Endodermal cell (in vitro differentiated cells): ENCODE measurements at regions not wholly inside any gene's neighbourhood (a gene's known extent, or its start where the extent isn't known, plus 50 kb on each side); places are given as distances from the start of the nearest gene placed in this dataset.

Experiments
- DNase-seq: peaks from one replicate; pipeline ENCODE4 v3.0.0-alpha.2; 2017
- H3K27ac ChIP-seq: 2 replicates; pipeline ENCODE4 v1.5.1; 2013; ENCODE audit warnings: mild to moderate bottlenecking, low read depth, low read length, moderate library complexity
- H3K27me3 ChIP-seq: 2 replicates; pipeline ENCODE4 v1.6.1; 2013; ENCODE audit warnings: mild to moderate bottlenecking, low read length, moderate library complexity; ENCODE audit not compliant: insufficient read depth, control insufficient read depth, poor library complexity, severe bottlenecking
- H3K36me3 ChIP-seq: 2 replicates; pipeline ENCODE4 v1.7.0; 2013; ENCODE audit warnings: mild to moderate bottlenecking, low read length, moderate library complexity; ENCODE audit not compliant: control insufficient read depth, insufficient read depth
- H3K4me1 ChIP-seq: one replicate; pipeline ENCODE4 v1.7.0; 2013; ENCODE audit warnings: low read length; ENCODE audit not compliant: control insufficient read depth, insufficient read depth
- H3K4me3 ChIP-seq: 2 replicates; pipeline ENCODE4 v1.5.1; 2013; ENCODE audit warnings: mild to moderate bottlenecking, low read length, moderate library complexity
- H3K9ac ChIP-seq: 2 replicates; pipeline ENCODE4 v1.6.1; 2013; ENCODE audit warnings: mild to moderate bottlenecking, low read length, moderate library complexity; ENCODE audit not compliant: poor library complexity, severe bottlenecking; ENCODE audit errors: extremely low read depth
- H3K9me3 ChIP-seq: 2 replicates; pipeline ENCODE4 v1.6.1; 2013; ENCODE audit warnings: mild to moderate bottlenecking, low read length, moderate library complexity; ENCODE audit not compliant: control insufficient read depth
- H3K27ac Mint-ChIP-seq: 2 replicates; pipeline ENCODE4 v1.8.0; 2020; ENCODE audit warnings: mixed read lengths
- H3K27me3 Mint-ChIP-seq: 2 replicates; pipeline ENCODE4 v1.8.0; 2021; ENCODE audit warnings: mild to moderate bottlenecking, mixed read lengths; ENCODE audit not compliant: insufficient read depth
- H3K36me3 Mint-ChIP-seq: 2 replicates; pipeline ENCODE4 v1.8.0; 2020; ENCODE audit warnings: low read depth, mixed read lengths
- H3K4me1 Mint-ChIP-seq: 2 replicates; pipeline ENCODE4 v1.8.0; 2020; ENCODE audit warnings: mixed read lengths
- H3K4me3 Mint-ChIP-seq: 2 replicates; pipeline ENCODE4 v1.8.0; 2020; ENCODE audit warnings: mild to moderate bottlenecking, moderate library complexity, mixed read lengths
- H3K9me3 Mint-ChIP-seq: 2 replicates; pipeline ENCODE4 v1.8.0; 2020; ENCODE audit warnings: mild to moderate bottlenecking, mixed read lengths
- WGBS, 2 experiments: methylation state at CpG; one replicate each; pipeline versions ENCODE4 v1.1.5 to v1.1.7; 2013; ENCODE audit warnings: missing lambda C conversion rate in 2 of 2, mixed read lengths in 1 of 2; ENCODE audit not compliant: insufficient coverage in 1 of 2, insufficient read length in 1 of 2; 5-methylcytosine and 5-hydroxymethylcytosine counted together
- TF ChIP-seq, protein P1 (sequence below): fragments of 200-600 bp; sonication (generic); conservative IDR thresholded peaks from 2 replicates; pipeline ENCODE4 v1.5.0; 2021; ENCODE audit warnings: antibody characterized with exemption, mild to moderate bottlenecking

DNA sequence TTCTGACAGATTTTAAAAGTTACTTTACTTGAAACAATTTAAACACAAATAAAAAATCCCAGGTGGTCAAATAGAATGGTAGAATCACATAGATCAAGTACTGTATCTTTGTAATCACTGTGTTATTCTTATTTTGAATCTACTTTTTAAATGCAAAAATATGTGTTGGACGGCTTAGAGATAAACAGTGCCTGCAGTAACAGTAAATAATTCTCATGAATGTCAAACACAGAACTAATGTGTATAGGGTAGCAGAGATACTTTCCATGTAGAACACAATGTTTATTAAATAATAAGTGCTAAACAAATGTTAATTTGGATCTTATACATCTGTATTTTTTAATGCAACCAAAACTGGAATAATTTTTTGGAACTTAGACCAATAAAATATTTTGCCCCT, 1199.4 kb downstream of the SORCS1 start:
- Mint-ChIP-seq H3K4me3 (no peak overlapping the region), H3K36me3 (no peaks in the 10 kb centered on the region), H3K4me1 (no peaks in the 10 kb centered on the region), H3K27ac (no peak overlapping the region), H3K27me3 (no peaks in the 10 kb centered on the region), H3K9me3 (no peaks in the 10 kb centered on the region)
- no peaks in the 10 kb centered on the region for H3K4me1 ChIP-seq
- TF ChIP-seq, protein P1, sequence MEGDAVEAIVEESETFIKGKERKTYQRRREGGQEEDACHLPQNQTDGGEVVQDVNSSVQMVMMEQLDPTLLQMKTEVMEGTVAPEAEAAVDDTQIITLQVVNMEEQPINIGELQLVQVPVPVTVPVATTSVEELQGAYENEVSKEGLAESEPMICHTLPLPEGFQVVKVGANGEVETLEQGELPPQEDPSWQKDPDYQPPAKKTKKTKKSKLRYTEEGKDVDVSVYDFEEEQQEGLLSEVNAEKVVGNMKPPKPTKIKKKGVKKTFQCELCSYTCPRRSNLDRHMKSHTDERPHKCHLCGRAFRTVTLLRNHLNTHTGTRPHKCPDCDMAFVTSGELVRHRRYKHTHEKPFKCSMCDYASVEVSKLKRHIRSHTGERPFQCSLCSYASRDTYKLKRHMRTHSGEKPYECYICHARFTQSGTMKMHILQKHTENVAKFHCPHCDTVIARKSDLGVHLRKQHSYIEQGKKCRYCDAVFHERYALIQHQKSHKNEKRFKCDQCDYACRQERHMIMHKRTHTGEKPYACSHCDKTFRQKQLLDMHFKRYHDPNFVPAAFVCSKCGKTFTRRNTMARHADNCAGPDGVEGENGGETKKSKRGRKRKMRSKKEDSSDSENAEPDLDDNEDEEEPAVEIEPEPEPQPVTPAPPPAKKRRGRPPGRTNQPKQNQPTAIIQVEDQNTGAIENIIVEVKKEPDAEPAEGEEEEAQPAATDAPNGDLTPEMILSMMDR: no peak
- WGBS, 2 experiments: 60 to 100% methylated on average over 1 of the region's 1 CpG
- no peaks in the 10 kb centered on the region for H3K9me3 ChIP-seq
- no peak overlapping the region for H3K4me3 ChIP-seq
- H3K27me3 ChIP-seq: no peaks in the 10 kb centered on the region
- H3K9ac ChIP-seq: no peak overlapping the region
- no peaks in the 10 kb centered on the region for H3K36me3 ChIP-seq
- no peak for DNase-seq
- no peak overlapping the region for H3K27ac ChIP-seq

DNA sequence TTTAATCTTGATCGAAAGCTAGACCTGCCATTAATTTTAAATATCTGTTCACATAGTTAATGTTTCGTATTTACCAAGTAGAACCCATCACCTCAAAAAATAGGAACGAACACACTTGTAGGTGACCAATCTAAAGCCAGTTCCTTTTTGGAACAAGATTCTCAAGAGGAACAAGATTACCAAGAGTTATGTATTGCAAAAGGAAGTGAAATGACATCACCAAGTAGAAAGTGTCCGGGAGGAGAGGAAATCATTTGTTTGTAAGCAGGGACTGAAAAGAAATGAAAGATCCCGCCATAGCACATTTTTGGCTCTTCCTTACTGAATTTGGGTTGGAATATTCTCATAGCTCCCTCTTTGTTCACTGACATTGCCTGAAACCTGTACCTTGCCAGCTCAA, 1200.5 kb downstream of the SORCS1 start:
- TF ChIP-seq, protein P1: no peak
- Histone ChIP-seq H3K9me3 (no peaks in the 10 kb centered on the region), H3K4me1 (no peaks in the 10 kb centered on the region), H3K27me3 (no peaks in the 10 kb centered on the region), H3K4me3 (no peak overlapping the region), H3K36me3 (no peaks in the 10 kb centered on the region), H3K27ac (no peak overlapping the region), H3K9ac (no peak overlapping the region)
- Mint-ChIP-seq H3K27me3 (no peaks in the 10 kb centered on the region), H3K36me3 (no peaks in the 10 kb centered on the region), H3K27ac (no peak overlapping the region), H3K4me1 (no peaks in the 10 kb centered on the region), H3K4me3 (no peak overlapping the region), H3K9me3 (no peaks in the 10 kb centered on the region)
- no peak for DNase-seq
- 97 to 100% methylated on average over 2 to 5 of the region's 5 CpGs for WGBS, 2 experiments

DNA sequence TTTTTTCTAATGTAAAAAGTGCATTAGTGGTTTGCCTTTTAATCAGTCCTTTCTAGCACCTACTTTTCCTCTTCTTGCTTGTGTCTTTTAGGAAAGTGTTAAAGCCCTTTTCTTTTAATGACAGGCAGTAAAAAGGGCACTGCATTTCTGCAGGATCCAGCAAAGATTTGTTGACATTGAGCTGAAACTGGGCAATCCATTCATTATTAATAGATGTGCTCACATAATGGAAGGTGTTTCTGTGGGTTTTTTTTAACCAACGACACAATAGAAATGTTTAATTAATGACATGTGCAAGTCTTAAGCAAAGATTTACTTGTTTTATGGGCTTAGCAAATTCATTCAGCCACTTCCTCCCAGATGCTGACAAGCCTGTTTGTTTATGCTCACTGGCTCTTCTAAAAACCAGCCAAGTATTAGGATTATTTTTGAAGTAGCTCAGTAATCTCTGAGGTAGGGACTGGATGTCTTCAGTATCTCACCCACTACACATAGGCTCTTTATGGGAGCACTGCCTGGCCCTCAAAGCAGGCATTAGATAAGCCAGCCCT, 1201.1 kb downstream of the SORCS1 start:
- Histone ChIP-seq H3K9ac (no peak overlapping the region), H3K4me1 (no peaks in the 10 kb centered on the region), H3K4me3 (no peak overlapping the region), H3K27me3 (no peaks in the 10 kb centered on the region), H3K9me3 (no peaks in the 10 kb centered on the region), H3K36me3 (no peaks in the 10 kb centered on the region), H3K27ac (no peak overlapping the region)
- no peaks in the 10 kb centered on the region for H3K36me3 Mint-ChIP-seq
- TF ChIP-seq, protein P1: no peak
- 80 to 100% methylated on average over 1 of the region's 1 CpG for WGBS, 2 experiments
- no peaks in the 10 kb centered on the region for H3K27me3 Mint-ChIP-seq
- no peaks in the 10 kb centered on the region for H3K4me1 Mint-ChIP-seq
- DNase-seq: no peak
- no peaks in the 10 kb centered on the region for H3K9me3 Mint-ChIP-seq
- no peak overlapping the region for H3K27ac Mint-ChIP-seq
- no peak overlapping the region for H3K4me3 Mint-ChIP-seq
